ENCODE measurements at regions not wholly inside any gene's neighbourhood (a gene's known extent, or its start where the extent isn't known, plus 50 kb on each side); places are given as distances from the start of the nearest gene placed in this dataset.
"Not testable (repeated sequence)": the region's sequence is repeated elsewhere in the genome, so short reads cannot be mapped to it uniquely, and the experiment has no call there.

DNA sequence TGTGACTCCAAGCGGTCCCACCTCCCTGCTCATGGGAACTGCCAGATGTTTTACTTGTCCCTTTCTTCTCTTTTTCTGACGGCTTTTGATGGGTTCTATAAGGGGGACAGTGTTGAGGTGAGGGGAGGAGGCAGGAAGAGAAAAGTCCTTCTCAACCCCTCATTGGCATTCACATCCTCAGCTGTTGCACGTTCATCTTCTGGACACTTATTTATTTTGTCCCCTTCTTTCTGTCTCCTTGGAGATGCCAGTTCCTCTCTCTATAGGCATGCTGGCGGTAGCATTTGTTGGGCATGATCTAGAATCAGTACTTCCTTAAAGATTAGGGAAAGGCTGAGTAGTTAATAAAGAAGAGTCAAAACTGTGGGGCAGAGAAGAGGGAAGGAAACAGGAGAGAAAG is 99.0 kb upstream of the KLHL14 start:
- Mint-ChIP-seq H3K36me3 (ENCODE audit: low read depth) (no peaks in the 10 kb centered on the region), H3K4me3 (no peak overlapping the region), H3K9me3 (peaks cover 7% of the 10 kb centered on the region), H3K4me1 (no peaks in the 10 kb centered on the region), H3K27ac (no peak overlapping the region), H3K27me3 (ENCODE audit: low read depth) (no peaks in the 10 kb centered on the region)
- TF ChIP-seq, protein P1, sequence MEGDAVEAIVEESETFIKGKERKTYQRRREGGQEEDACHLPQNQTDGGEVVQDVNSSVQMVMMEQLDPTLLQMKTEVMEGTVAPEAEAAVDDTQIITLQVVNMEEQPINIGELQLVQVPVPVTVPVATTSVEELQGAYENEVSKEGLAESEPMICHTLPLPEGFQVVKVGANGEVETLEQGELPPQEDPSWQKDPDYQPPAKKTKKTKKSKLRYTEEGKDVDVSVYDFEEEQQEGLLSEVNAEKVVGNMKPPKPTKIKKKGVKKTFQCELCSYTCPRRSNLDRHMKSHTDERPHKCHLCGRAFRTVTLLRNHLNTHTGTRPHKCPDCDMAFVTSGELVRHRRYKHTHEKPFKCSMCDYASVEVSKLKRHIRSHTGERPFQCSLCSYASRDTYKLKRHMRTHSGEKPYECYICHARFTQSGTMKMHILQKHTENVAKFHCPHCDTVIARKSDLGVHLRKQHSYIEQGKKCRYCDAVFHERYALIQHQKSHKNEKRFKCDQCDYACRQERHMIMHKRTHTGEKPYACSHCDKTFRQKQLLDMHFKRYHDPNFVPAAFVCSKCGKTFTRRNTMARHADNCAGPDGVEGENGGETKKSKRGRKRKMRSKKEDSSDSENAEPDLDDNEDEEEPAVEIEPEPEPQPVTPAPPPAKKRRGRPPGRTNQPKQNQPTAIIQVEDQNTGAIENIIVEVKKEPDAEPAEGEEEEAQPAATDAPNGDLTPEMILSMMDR (IDR thresholded peaks at IDR 0.05; ENCODE audit: unreplicated experiment in 3 of 3), result no peak

DNA sequence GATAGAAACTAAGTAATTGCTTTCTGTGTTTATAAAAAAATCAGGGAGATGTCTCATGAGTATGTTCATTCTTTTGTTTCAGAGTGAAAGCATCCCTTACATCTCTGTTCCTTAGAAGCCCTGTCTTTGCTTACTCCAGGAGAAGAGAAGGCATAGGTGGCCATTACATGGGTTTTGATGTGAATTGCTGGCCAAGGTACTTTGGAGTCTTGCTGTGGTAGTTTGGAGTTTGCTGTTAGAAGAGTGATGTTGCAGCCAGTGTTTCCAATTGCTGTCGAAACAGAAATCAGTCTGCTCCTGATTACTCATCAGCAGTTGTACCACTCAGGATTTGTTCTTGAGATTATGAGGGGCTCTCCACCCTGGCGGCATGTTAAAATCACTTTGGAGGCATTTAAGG is 97.8 kb upstream of the KLHL14 start:
- Mint-ChIP-seq H3K4me1 (no peaks in the 10 kb centered on the region), H3K4me3 (no peak overlapping the region), H3K9me3 (peaks cover 7% of the 10 kb centered on the region), H3K36me3 (ENCODE audit: low read depth) (no peaks in the 10 kb centered on the region), H3K27me3 (ENCODE audit: low read depth) (no peaks in the 10 kb centered on the region), H3K27ac (no peak overlapping the region)
- TF ChIP-seq, protein P1 (IDR thresholded peaks at IDR 0.05; ENCODE audit: unreplicated experiment in 3 of 3), result no peak

DNA sequence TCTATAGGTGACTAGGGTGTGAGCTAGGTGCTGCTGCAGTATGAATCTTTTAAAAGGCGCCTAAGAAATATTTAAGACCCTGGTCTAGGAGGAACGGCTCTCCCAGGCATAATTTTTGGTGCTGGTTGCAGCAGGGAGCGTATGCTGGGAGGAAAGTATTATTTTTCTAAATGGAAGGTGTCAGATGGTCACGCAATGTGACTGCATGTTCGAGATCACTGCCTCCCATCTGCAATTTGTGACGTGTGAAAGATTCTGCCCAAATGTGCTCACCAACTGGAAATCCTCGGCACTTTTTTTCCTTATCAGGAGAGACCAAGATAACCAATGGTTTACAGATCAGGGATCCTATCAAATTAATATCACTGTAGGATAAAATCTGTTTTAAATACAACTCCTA is 95.6 kb upstream of the KLHL14 start:
- H3K4me3 Mint-ChIP-seq, result no peak overlapping the region

DNA sequence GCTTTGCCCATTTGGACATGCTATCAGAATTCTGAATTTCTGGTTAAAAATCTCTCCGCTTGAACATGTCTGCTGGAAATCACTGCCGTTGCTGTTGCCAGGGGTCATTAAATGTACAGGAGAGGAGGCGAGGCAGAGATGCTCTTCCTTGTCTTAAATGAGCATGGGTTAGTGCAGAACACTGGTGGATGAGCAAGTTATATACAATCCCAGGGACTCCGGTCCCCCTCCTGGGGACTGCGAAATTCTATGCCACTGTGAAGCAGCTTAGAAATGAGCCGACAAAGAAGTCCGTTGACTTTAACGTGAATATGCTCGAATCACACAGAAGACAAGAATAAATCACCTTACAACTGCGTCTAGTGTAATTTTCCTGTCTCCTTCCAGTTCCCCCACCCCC is 95.1 kb upstream of the KLHL14 start:
- TF ChIP-seq, protein P1 (IDR thresholded peaks at IDR 0.05; ENCODE audit: unreplicated experiment in 3 of 3), result no peak
- Mint-ChIP-seq H3K4me1 (no peaks in the 10 kb centered on the region), H3K27me3 (ENCODE audit: low read depth) (no peaks in the 10 kb centered on the region), H3K36me3 (ENCODE audit: low read depth) (no peaks in the 10 kb centered on the region), H3K27ac (no peak overlapping the region), H3K9me3 (peaks cover 4% of the 10 kb centered on the region), H3K4me3 (no peak overlapping the region)

More for the DNA sequence above, 95.6 kb upstream of the KLHL14 start:
- Mint-ChIP-seq H3K36me3 (ENCODE audit: low read depth) (no peaks in the 10 kb centered on the region), H3K4me1 (no peaks in the 10 kb centered on the region), H3K9me3 (peaks cover 4% of the 10 kb centered on the region), H3K27me3 (ENCODE audit: low read depth) (no peaks in the 10 kb centered on the region), H3K27ac (no peak overlapping the region)
- TF ChIP-seq, protein P1 (IDR thresholded peaks at IDR 0.05; ENCODE audit: unreplicated experiment in 3 of 3), result no peak

DNA sequence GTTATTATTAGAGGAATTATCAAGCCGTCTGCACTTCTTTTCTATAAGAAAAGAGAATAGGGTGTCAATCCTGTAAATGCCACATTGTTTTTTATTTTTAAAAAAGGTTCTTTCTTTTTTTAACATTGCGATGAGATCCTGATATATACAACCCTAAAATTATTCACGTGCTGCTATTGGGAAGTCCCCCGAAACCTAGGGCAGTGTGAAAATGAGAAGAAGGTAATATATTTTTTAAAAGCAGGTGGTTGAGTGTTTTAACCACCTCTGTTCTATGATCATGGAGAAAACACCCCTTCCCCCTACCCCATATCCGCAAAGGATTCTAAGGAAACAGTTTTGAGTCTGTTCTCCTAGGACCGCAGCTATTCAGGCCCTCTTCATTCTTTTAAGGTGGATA is 94.5 kb upstream of the KLHL14 start:
- Mint-ChIP-seq H3K9me3 (peaks cover 8% of the 10 kb centered on the region), H3K4me3 (no peak overlapping the region), H3K4me1 (no peaks in the 10 kb centered on the region), H3K27me3 (ENCODE audit: low read depth) (no peaks in the 10 kb centered on the region), H3K27ac (no peak overlapping the region), H3K36me3 (ENCODE audit: low read depth) (peaks cover 4% of the 10 kb centered on the region)
- TF ChIP-seq, protein P1 (IDR thresholded peaks at IDR 0.05; ENCODE audit: unreplicated experiment in 3 of 3), result no peak

DNA sequence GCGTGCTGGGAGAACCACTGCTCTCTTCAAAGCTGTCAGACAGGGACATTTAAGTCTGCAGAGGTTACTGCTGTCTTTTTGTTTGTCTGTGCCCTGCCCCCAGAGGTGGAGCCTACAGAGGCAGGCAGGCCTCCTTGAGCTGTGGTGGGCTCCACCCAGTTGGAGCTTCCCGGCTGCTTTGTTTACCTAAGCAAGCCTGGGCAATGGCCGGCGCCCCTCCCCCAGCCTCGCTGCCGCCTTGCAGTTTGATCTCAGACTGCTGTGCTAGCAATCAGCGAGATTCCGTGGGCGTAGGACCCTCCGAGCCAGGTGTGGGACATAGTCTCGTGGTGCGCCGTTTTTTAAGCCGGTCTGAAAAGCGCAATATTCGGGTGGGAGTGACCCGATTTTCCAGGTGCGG is 89.2 kb upstream of the KLHL14 start:
- not testable (repeated sequence) for H3K36me3 Mint-ChIP-seq (ENCODE audit: low read depth); H3K4me1 Mint-ChIP-seq; H3K4me3 Mint-ChIP-seq; H3K9me3 Mint-ChIP-seq; H3K27me3 Mint-ChIP-seq (ENCODE audit: low read depth); H3K27ac Mint-ChIP-seq
